ENCODE measurements at regions not wholly inside any gene's neighbourhood (a gene's known extent, or its start where the extent isn't known, plus 50 kb on each side); places are given as distances from the start of the nearest gene placed in this dataset.

DNA sequence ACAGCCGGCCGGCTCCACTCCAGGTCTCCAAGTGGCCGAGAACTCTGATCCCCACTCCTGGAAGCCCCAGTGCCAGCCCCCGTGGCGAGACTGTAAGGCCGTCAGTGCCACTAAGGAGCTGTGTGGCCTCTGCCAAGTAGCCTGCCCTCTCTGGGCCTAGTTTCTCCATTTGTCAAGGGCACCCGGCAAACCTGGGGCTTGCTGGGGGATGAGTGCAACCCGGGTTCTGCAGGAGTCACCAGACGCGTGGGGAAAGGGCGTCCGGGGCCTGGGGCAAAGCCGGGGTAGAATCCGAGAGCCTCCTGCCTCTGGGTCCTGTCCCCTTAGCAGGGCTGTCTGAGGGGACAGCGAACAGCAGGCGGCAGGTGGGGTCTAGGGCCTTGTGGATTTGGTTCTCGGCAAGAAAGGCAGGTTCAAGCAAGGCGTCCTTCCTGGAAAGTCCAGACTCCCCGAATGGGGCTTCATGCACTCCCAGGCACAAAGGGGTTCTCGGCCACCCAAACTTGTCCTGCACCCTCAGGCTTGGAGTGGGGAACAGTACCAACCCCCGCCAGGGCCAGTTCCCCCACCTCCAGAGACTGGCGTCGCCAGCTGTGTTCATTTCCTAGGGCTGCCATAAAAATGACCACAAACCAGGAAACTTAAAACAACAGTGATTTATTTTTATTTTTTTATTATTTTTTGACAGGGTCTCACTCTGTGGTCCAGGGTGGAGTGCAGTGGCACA is 56.0 kb downstream of the NCOR2 start:
- no peak for DNase-seq
- CTCF ChIA-PET, result no interaction called here
- Histone ChIP-seq H3K4me1 (ENCODE audit: insufficient read depth, low read length) (no peaks in the 10 kb centered on the region), H3K36me3 (ENCODE audit: insufficient read depth, low read length) (no peaks in the 10 kb centered on the region), H3K27ac (ENCODE audit: low read depth, low read length) (no peak overlapping the region), H3K9me3 (ENCODE audit: low read length) (no peaks in the 10 kb centered on the region), H3K27me3 (ENCODE audit: insufficient read depth, low read length, poor library complexity, severe bottlenecking) (no peaks in the 10 kb centered on the region), H3K4me3 (ENCODE audit: low read length) (no peak overlapping the region)
- no peak overlapping the region for H3K27ac Mint-ChIP-seq
- no peak overlapping the region for H3K4me3 Mint-ChIP-seq
- POLR2A ChIA-PET, result no interaction called here
- peaks cover 10 to 43% (median 25%) of the 10 kb centered on the region in 3 donors for H3K4me1 Mint-ChIP-seq
- no peaks in the 10 kb centered on the region for H3K27me3 Mint-ChIP-seq
- H3K9me3 Mint-ChIP-seq, result no peaks in the 10 kb centered on the region
- peaks cover 0 to 10% (median 4%) of the 10 kb centered on the region in 3 donors for H3K36me3 Mint-ChIP-seq

GRCh38 chr12:124510301-124510970 is 57.0 kb downstream of the NCOR2 start:
- no peaks in the 10 kb centered on the region for H3K27me3 Mint-ChIP-seq
- peak overlapping the region in 1 of 8 donors; percentile 65 for H3K27ac Mint-ChIP-seq
- Histone ChIP-seq H3K9me3 (ENCODE audit: low read length) (no peaks in the 10 kb centered on the region), H3K36me3 (ENCODE audit: insufficient read depth, low read length) (no peaks in the 10 kb centered on the region), H3K27me3 (ENCODE audit: insufficient read depth, low read length, poor library complexity, severe bottlenecking) (no peaks in the 10 kb centered on the region), H3K4me1 (ENCODE audit: insufficient read depth, low read length) (no peaks in the 10 kb centered on the region), H3K27ac (ENCODE audit: low read depth, low read length) (no peak overlapping the region), H3K4me3 (ENCODE audit: low read length) (no peak overlapping the region)
- no peaks in the 10 kb centered on the region for H3K9me3 Mint-ChIP-seq
- ChIA-PET CTCF (no interaction called here), POLR2A (no interaction called here)
- H3K4me1 Mint-ChIP-seq, result peaks cover 10 to 43% (median 23%) of the 10 kb centered on the region in 3 donors
- no peak for DNase-seq
- H3K36me3 Mint-ChIP-seq, result peaks cover 0 to 7% (median 2%) of the 10 kb centered on the region in 3 donors
- no peak overlapping the region for H3K4me3 Mint-ChIP-seq

GRCh38 chr12:124509676-124510300 is 57.6 kb downstream of the NCOR2 start:
- Mint-ChIP-seq H3K27ac (peak overlapping the region in 1 of 8 donors; percentile 82), H3K27me3 (no peaks in the 10 kb centered on the region), H3K4me1 (peaks cover 10 to 43% (median 21%) of the 10 kb centered on the region in 3 donors), H3K36me3 (peaks cover 0 to 4% (median 1%) of the 10 kb centered on the region in 3 donors), H3K9me3 (no peaks in the 10 kb centered on the region), H3K4me3 (no peak overlapping the region)
- ChIA-PET POLR2A (no interaction called here), CTCF (no interaction called here)
- Histone ChIP-seq H3K27ac (ENCODE audit: low read depth, low read length) (no peak overlapping the region), H3K36me3 (ENCODE audit: insufficient read depth, low read length) (no peaks in the 10 kb centered on the region), H3K9me3 (ENCODE audit: low read length) (no peaks in the 10 kb centered on the region), H3K27me3 (ENCODE audit: insufficient read depth, low read length, poor library complexity, severe bottlenecking) (no peaks in the 10 kb centered on the region), H3K4me1 (ENCODE audit: insufficient read depth, low read length) (no peaks in the 10 kb centered on the region), H3K4me3 (ENCODE audit: low read length) (no peak overlapping the region)
- no peak for DNase-seq

DNA sequence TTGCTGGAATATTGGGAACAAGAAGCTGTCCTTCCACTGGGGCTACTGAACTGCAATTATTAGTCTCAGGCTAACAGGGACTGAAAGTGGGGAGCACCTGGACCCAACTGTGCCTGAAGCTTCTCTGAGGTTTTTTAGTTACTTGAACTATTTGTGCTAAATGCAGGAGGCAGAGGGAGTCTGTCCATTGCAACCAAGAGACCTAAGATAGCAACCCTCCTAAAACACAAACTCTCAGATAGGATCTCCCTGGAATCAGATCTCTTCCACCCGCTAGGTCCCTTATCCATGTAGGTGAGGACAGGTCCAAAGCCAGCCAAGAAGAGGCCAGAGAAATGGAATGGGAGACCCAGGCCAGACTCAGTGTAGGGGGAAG is 58.1 kb downstream of the NCOR2 start:
- Histone ChIP-seq H3K36me3 (ENCODE audit: insufficient read depth, low read length) (no peaks in the 10 kb centered on the region), H3K9me3 (ENCODE audit: low read length) (no peaks in the 10 kb centered on the region), H3K4me1 (ENCODE audit: insufficient read depth, low read length) (no peaks in the 10 kb centered on the region), H3K4me3 (ENCODE audit: low read length) (no peak overlapping the region), H3K27ac (ENCODE audit: low read depth, low read length) (no peak overlapping the region), H3K27me3 (ENCODE audit: insufficient read depth, low read length, poor library complexity, severe bottlenecking) (no peaks in the 10 kb centered on the region)
- ChIA-PET POLR2A (no interaction called here), CTCF (no interaction called here)
- no peak for DNase-seq
- Mint-ChIP-seq H3K36me3 (peaks cover 0 to 4% (median 4%) of the 10 kb centered on the region in 3 donors), H3K9me3 (no peaks in the 10 kb centered on the region), H3K27me3 (no peaks in the 10 kb centered on the region), H3K27ac (no peak overlapping the region), H3K4me3 (no peak overlapping the region), H3K4me1 (peaks cover 11 to 47% (median 25%) of the 10 kb centered on the region in 3 donors)

DNA sequence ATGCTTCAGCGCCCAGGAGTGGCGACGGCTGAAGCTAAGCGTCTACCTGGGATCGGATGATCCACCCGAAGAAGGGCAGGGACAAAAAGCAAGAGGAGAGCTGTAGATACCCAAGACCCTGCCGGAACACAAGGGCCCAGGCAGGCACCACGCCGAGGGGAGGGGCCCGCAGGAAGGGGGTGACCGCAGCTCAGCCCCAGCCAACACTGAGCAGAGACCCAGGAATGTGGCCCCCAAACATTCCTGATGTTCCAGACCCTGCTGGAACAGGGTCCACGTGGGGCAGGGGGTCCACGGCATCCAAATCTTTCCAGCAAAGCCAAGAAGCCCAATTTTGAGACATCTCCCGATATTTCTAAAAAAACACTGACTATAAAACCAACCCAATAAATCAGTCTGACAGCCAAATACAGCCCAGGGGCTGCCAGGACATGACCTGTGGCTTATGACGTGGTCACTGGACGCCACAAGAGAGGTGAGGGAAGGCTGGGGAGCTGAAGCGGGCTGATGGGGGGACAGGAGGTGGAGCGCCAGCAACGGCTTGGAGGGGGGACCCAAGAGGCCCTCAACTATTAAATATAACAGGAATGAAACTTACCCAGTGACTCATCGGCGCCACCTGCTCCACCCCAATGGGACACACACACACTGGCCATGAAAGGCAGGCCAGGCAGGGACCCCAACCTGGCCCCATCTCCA is 58.9 kb downstream of the NCOR2 start:
- no peaks in the 10 kb centered on the region for H3K36me3 ChIP-seq (ENCODE audit: insufficient read depth, low read length)
- no peaks in the 10 kb centered on the region for H3K9me3 ChIP-seq (ENCODE audit: low read length)
- Mint-ChIP-seq H3K4me1 (peaks cover 11 to 46% (median 28%) of the 10 kb centered on the region in 3 donors), H3K27me3 (no peaks in the 10 kb centered on the region), H3K36me3 (peaks cover 0 to 4% (median 4%) of the 10 kb centered on the region in 3 donors), H3K27ac (peak overlapping the region in 1 of 8 donors; percentile 61), H3K9me3 (no peaks in the 10 kb centered on the region), H3K4me3 (no peak overlapping the region)
- no peak overlapping the region for H3K4me3 ChIP-seq (ENCODE audit: low read length)
- H3K27ac ChIP-seq (ENCODE audit: low read depth, low read length), result no peak overlapping the region
- DNase-seq, result no peak
- POLR2A ChIA-PET, result no interaction called here
- CTCF ChIA-PET, result no interaction called here
- no peaks in the 10 kb centered on the region for H3K27me3 ChIP-seq (ENCODE audit: insufficient read depth, low read length, poor library complexity, severe bottlenecking)
- no peaks in the 10 kb centered on the region for H3K4me1 ChIP-seq (ENCODE audit: insufficient read depth, low read length)

DNA sequence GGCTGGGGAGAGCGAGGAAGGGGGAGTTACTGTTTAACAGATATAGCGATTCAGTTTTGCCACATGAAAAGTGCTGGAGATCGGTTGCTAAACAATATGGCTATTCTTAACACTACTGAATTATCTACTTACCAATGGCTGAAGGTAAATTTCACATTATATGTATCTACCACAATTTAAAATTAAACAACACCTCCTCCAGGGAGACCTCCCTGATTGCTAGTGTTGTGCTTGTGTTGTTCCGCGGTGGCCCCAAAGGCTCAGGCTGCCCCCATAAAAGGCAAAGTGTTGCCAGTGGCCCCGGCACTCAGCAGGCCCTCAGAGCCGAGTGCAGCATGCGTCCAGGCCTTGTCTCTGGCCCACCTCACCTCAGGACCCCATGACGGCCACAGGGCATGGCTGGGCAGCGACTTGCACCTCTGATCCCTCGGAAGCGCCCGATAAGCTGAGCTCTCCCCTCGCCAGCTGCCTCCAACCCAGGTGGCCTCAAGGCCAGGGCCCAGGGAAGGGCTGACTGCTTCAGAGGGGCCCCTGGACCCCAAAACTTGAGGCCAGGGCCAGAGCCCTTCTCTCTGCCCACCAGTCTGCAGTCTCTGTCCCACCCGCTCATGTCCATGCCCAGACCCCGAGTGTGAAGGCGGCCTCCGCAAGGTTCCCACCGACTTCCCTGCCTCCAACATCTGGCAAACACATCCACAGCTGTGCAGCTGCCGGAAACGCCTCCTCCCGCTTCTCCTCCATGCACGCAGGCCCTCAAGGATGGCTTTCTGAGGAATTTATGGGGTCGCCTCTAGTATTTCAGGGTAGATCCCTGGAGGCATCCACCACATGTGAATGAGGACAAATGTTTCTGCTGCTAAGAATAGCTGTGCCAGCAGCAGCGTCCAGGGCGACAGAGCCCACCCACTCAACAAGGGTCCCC is 60.0 kb downstream of the NCOR2 start:
- POLR2A ChIA-PET, result no interaction called here

GRCh38 chr12:124506832-124507153 is 60.6 kb downstream of the NCOR2 start:
- no peak overlapping the region for H3K4me3 ChIP-seq (ENCODE audit: low read length)
- no peaks in the 10 kb centered on the region for H3K36me3 ChIP-seq (ENCODE audit: insufficient read depth, low read length)
- Mint-ChIP-seq H3K27me3 (no peaks in the 10 kb centered on the region), H3K4me1 (peaks cover 21 to 48% (median 28%) of the 10 kb centered on the region in 3 donors), H3K4me3 (no peak overlapping the region), H3K9me3 (no peaks in the 10 kb centered on the region), H3K36me3 (peaks cover 0 to 4% (median 3%) of the 10 kb centered on the region in 3 donors), H3K27ac (peak overlapping the region in 1 of 8 donors; percentile 8)
- H3K9me3 ChIP-seq (ENCODE audit: low read length), result no peaks in the 10 kb centered on the region
- POLR2A ChIA-PET, result no interaction called here
- CTCF ChIA-PET, result no interaction called here
- no peaks in the 10 kb centered on the region for H3K4me1 ChIP-seq (ENCODE audit: insufficient read depth, low read length)
- no peak for DNase-seq
- H3K27me3 ChIP-seq (ENCODE audit: insufficient read depth, low read length, poor library complexity, severe bottlenecking), result no peaks in the 10 kb centered on the region
- peak overlapping the region; percentile 3 for H3K27ac ChIP-seq (ENCODE audit: low read depth, low read length)

More for the DNA sequence above, 60.0 kb downstream of the NCOR2 start:
- Histone ChIP-seq H3K36me3 (ENCODE audit: insufficient read depth, low read length) (no peaks in the 10 kb centered on the region), H3K4me3 (ENCODE audit: low read length) (no peak overlapping the region), H3K4me1 (ENCODE audit: insufficient read depth, low read length) (no peaks in the 10 kb centered on the region), H3K27ac (ENCODE audit: low read depth, low read length) (peak overlapping the region; percentile 3), H3K27me3 (ENCODE audit: insufficient read depth, low read length, poor library complexity, severe bottlenecking) (no peaks in the 10 kb centered on the region), H3K9me3 (ENCODE audit: low read length) (no peaks in the 10 kb centered on the region)
- no peak for DNase-seq
- no peak overlapping the region for H3K4me3 Mint-ChIP-seq
- no peaks in the 10 kb centered on the region for H3K9me3 Mint-ChIP-seq
- peaks cover 0 to 4% (median 4%) of the 10 kb centered on the region in 3 donors for H3K36me3 Mint-ChIP-seq
- no peaks in the 10 kb centered on the region for H3K27me3 Mint-ChIP-seq
- peaks cover 17 to 48% (median 32%) of the 10 kb centered on the region in 3 donors for H3K4me1 Mint-ChIP-seq
- CTCF ChIA-PET, result no interaction called here
- H3K27ac Mint-ChIP-seq, result peak overlapping the region in 2 of 8 donors; percentile 8 to 47
